ENCODE measurements at regions not wholly inside any gene's neighbourhood (a gene's known extent, or its start where the extent isn't known, plus 50 kb on each side); places are given as distances from the start of the nearest gene placed in this dataset.
"Not testable (repeated sequence)": the region's sequence is repeated elsewhere in the genome, so short reads cannot be mapped to it uniquely, and the experiment has no call there.

DNA sequence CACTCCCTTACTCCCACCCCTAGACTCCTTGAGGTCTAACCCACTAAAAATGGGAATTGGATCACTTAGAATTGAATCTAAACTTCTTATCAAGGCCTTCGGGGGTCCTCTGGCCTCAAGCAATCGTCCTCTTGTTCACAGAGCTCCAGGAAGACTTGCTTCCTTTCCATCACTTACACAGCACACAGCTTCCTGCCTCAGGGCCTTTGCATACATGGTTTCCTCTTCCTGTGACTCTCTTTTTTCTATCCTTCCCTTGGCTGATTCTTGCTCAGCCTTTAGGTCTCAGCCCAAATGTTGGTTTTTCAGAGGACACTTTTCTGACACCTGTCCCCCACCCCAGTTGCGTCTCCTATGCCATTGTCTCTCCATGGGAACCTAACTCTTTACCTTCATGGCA is 50.0 kb upstream of the ALDH1B1 start:
- DNase-seq = no peak

GRCh38 chr9:38342096-38342495 is 50.4 kb upstream of the ALDH1B1 start:
- no peak for DNase-seq

- no peak for DNase-seq
Observed at GRCh38 chr9:38339496-38339895, 53.0 kb upstream of the ALDH1B1 start.

- no peak for DNase-seq
Observed at GRCh38 chr9:38339087-38339486, 53.4 kb upstream of the ALDH1B1 start.

DNA sequence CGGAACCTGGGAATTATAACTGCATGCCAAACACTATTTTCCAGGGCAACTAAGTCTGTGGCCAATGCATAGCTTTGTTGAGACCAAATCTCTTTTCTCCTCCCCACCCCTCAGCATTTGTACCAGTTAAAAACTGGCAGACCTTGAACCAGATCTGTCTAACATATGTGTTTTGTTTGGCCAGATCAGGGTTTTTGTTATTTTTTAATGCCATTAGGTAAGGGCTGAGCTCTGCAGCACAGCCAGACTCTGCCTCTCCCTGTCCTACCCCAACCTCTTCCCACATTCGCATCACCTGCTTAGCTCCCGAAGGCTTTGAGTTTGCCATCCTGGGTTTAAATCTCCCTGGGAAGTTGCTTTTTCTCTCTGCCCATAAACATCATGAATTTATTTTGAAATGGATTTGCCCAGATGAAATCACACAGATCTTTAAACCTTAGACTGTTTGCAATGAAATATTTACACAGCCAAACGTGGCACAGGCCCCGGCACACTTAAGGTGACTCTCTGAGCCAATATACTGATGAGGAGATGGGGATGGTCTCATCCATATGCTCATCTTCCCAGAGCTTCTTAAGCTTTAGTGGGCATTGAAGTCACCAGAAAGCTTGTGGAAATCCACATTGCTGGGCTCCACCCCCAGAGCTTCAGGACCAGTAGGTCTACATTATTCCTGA is 54.0 kb upstream of the ALDH1B1 start:
- no peak for DNase-seq

DNA sequence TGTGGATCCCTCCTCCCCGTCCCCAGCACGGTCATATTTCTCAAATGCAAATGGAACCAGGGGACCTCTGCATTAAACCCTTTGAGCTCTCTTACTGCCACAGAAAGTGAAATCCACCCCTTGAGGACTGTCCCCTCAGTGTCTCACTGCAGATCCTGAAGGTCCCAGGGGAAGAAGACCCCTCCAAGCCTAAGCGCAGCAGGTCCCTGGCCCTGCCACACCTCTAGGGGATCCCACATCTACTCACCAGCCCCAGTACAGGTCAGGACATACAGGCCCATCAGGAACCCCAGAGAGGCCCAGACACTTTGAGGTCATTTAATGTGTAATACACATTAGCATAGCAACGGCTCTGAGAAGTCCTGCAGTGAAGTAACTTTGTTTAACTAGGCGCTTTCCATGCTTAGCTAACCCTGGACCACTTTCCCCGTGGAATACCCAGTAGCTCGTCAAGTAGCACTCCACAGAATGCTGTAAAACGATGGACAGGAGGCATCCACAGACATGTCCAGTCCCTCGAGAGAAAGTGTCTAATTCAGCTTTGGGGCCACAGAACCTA is 54.7 kb upstream of the ALDH1B1 start:
- no peak for DNase-seq

- DNase-seq = no peak
Observed at GRCh38 chr9:38337181-38337580, 55.3 kb upstream of the ALDH1B1 start.

DNA sequence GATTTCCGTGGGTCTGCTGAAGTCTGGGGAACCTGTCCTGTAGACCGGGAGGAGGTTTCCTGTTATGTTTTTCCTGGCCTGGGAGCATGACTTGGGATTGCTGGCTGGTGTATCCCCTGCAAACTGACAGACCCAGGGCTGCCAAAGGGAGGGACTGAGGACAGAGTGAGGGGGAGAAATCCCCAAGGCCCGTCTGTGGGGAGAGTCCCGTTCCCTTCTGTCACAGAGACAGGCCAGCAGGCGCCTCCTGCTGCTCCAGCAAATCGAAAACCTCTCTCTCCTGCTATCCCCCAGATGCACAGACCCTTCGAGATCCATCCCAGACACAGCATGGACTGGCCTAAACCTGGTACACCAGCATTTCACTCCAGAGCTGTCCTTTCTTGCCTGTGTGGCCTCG is 56.2 kb upstream of the ALDH1B1 start:
- no peak for DNase-seq

GRCh38 chr9:38335686-38336085 is 56.8 kb upstream of the ALDH1B1 start:
- DNase-seq = no peak

DNA sequence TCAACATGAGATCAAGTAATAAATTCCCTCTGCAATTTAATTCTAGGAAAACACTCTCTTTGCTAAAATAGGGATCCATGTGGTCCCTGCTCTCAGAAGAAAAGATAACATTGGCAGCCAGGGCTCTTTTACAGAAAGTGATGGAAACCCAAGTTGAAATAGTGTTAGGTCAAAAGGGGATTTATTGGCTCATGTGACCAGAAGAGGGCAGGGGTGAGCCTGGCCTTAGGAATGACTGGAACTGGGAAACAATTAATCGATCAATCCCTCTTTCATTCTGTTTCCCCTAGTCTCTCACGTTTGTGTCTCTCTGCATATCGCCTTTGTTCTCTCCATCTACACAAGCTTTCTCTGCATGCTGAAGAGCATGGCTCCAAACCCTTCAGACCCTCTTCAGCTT is 58.3 kb upstream of the ALDH1B1 start:
- DNase-seq = no peak

DNA sequence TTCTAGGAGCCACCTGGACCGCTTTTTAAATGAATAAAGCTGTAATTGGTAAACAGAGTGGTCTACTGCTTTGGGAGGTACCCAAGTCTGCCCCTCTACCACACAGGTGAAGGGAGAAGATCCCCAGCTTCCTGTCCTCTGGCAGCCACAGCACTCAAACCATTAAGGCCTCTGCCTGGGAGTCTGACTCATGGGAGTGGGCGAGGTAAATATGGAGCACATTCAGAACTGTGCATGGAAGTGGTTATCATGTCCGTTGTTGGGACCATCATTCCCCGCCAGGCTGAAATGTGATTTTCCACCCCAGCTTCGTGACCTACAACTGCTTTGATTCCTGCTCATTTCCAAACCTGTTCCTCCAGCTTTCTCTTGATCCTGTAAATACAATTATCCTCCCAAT is 59.5 kb upstream of the ALDH1B1 start:
- DNase-seq = no peak

GRCh38 chr9:38332625-38333024 is 59.9 kb upstream of the ALDH1B1 start:
- DNase-seq = no peak

GRCh38 chr9:38331141-38331540 is 61.4 kb upstream of the ALDH1B1 start:
- DNase-seq = no peak

DNA sequence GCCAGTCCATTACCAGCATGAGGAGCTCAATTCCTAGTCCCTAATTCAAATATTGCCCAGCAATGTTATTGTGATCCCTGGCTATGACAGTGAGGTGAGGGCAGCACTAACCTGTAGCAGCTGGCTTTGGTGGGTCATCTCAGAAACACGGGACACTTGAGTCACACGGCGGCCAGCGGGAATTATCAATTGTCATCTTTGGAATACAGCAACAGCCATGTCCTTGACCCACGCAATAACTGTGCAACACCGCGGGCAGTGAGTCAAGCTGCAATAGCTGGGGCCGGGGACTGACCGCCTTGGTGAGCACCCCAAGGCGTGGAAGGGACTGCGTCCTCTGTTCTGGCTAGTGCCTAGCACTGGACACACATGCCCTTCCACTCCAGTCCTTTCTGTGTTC is 62.5 kb upstream of the ALDH1B1 start:
- no peak for DNase-seq

DNA sequence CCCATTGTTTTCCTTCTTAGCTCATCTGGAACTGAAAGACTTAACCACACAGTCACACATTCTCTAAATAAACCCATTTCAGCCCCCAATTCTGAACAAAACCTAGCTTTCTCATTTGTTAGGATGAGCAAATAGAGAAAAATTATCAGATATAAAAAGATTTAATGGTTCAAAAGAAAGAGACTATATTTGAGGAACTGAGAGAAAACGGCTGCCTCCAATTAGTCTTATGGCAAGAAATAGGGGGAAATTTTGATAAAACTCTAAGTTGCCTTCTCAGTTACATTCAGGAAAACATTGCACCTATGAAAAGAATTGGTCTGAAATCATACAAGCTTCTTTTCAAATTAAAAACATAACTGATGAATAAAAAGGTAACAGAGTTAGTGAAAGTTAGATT is 63.7 kb upstream of the ALDH1B1 start:
- no peak for DNase-seq

GRCh38 chr9:38326122-38326521 is 66.4 kb upstream of the ALDH1B1 start:
- no peak for DNase-seq

- not testable (repeated sequence) for DNase-seq
Observed at GRCh38 chr9:38324213-38324612, 68.3 kb upstream of the ALDH1B1 start.

DNA sequence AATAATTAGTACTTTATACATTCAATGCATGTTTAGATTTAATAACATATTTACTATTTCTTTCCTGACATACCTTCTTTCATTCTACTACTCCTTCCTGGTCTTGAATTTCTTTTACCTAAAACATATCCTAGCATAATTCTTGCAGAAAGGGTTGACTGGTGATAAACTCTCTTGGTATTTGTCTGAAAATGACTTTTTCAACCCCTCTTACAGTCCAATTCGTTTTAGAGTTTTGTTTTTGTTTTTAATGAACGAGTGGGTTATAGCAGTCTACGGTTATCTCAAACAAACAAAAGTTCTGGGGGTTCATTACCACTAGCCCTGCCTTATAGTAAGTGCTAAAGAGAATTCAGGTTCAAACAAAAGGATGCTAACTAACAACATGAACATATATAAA is 69.6 kb upstream of the ALDH1B1 start:
- DNase-seq = no peak

DNA sequence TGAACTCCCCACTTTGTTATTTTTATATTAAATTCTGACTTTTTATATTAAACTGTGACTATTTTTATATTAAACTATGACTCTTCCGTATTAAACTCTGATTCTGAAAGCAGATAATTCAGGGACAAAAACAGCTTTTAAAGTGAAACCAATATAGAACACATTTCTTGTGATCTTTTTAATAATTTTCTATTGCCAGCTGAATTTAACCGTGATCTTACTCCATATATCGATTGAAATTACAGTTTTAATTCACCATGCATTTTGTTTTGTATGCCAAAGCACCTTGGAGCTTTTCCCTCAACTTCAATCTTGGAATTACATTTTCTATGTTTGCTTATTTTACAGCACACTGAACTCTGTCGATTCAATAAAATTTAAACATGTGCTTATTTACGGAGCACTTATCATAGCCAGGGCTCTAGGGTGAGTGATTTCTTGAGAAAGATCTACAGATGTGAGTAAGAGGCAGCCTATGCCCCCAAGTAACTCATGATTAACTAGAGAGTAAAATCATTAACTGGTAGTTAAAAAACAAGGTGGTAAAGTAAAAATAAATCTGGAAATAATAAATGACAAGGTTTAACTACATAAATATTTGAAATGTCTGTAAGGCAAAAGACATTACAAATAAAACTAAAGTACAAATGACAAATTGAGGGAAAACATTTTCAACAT is 72.9 kb upstream of the ALDH1B1 start:
- no peak for DNase-seq

DNA sequence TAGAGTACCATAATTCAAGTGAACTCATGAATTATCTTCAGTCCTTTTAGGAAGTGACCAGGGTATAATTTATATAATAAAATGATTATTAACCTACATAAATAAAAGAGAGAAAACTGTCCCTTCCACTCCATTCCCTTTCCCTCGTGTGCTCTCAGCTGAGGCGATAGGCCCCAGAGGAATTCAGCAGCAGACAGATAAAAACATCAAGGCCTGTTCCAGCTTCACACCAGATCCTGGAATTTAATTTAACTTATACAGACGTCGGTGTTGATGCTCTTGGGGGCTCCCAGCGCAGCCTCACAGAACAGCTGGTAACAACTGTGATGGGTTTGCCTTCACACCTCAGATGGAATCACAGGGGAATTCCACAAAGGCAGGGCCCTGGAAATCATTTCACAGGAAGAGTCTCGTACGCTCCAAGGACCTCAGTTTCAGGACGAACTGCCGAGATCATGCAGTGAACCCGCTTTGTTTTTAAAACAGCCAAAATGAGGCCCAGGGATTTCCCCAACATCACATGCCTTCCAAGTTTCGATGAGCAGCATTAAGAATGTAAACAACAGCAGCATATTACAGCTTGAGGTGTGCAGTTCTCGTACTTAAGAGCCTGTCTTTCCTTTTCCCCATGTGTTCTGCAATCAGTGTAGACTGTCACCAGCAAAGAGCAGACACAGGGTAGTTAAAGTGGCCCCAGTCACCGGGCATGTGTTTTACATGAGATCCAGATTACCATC is 73.6 kb upstream of the ALDH1B1 start:
- no peak for DNase-seq

- no peak for DNase-seq
Observed at GRCh38 chr9:38316166-38316780, 76.2 kb upstream of the ALDH1B1 start.

GRCh38 chr9:38315085-38315595 is 77.4 kb upstream of the ALDH1B1 start:
- no peak for DNase-seq

- DNase-seq = no peak
Observed at GRCh38 chr9:38313421-38313820, 79.1 kb upstream of the ALDH1B1 start.

Measured in CD4-positive, alpha-beta T cell treated with Interleukin-6 for 4 hours (primary cell).